GM19395 (cell line): ENCODE measurements at regions not wholly inside any gene's neighbourhood (a gene's known extent, or its start where the extent isn't known, plus 50 kb on each side); places are given as distances from the start of the nearest gene placed in this dataset.
"Not testable (repeated sequence)": the region's sequence is repeated elsewhere in the genome, so short reads cannot be mapped to it uniquely, and the experiment has no call there.

Source experiments
- ATAC-seq: cut with Tn5 transposase; IDR thresholded peaks from one replicate; pipeline ENCODE4 v1.9.1; 2021; ENCODE audit warnings: mild to moderate bottlenecking, moderate library complexity; ENCODE audit not compliant: unreplicated experiment

- no peak for ATAC-seq
Observed at GRCh38 chr4:38373375-38373774, 290.6 kb upstream of the KLF3 start.

GRCh38 chr4:38377195-38377594, 286.8 kb upstream of the KLF3 start:
- ATAC-seq: no peak

- ATAC-seq: no peak
Observed at GRCh38 chr4:38378478-38378877, 285.5 kb upstream of the KLF3 start.

GRCh38 chr4:38381788-38382187, 282.2 kb upstream of the KLF3 start:
- ATAC-seq: no peak

- ATAC-seq: no peak
Observed at GRCh38 chr4:38382520-38382919, 281.5 kb upstream of the KLF3 start.

GRCh38 chr4:38383646-38384121, 280.3 kb upstream of the KLF3 start:
- no peak for ATAC-seq

- ATAC-seq: no peak
Observed at GRCh38 chr4:38385093-38386004, 278.6 kb upstream of the KLF3 start.

- ATAC-seq: no peak
Observed at GRCh38 chr4:38386005-38386551, 277.9 kb upstream of the KLF3 start.

- no peak for ATAC-seq
Observed at GRCh38 chr4:38386654-38387188, 277.3 kb upstream of the KLF3 start.

- no peak for ATAC-seq
Observed at GRCh38 chr4:38387348-38387747, 276.7 kb upstream of the KLF3 start.

GRCh38 chr4:38387819-38388218, 276.2 kb upstream of the KLF3 start:
- ATAC-seq: no peak

GRCh38 chr4:38388907-38389306, 275.1 kb upstream of the KLF3 start:
- ATAC-seq: not testable (repeated sequence)

- no peak for ATAC-seq
Observed at GRCh38 chr4:38390969-38391545, 272.9 kb upstream of the KLF3 start.

GRCh38 chr4:38392223-38392855, 271.7 kb upstream of the KLF3 start:
- no peak for ATAC-seq

- ATAC-seq: no peak
Observed at GRCh38 chr4:38396091-38396490, 267.9 kb upstream of the KLF3 start.

GRCh38 chr4:38396845-38397547, 267.0 kb upstream of the KLF3 start:
- ATAC-seq: no peak

GRCh38 chr4:38400946-38401345, 263.1 kb upstream of the KLF3 start:
- ATAC-seq: no peak

GRCh38 chr4:38406243-38406642, 257.8 kb upstream of the KLF3 start:
- ATAC-seq: no peak

GRCh38 chr4:38409852-38410251, 254.1 kb upstream of the KLF3 start:
- ATAC-seq: no peak

GRCh38 chr4:38411092-38411491, 252.9 kb upstream of the KLF3 start:
- ATAC-seq: peak; percentile 91
